GM04503 (cell line): ENCODE measurements at regions not wholly inside any gene's neighbourhood (a gene's known extent, or its start where the extent isn't known, plus 50 kb on each side); places are given as distances from the start of the nearest gene placed in this dataset.

Experiments used
- DNase-seq: peaks from one replicate; pipeline ENCODE4 v3.0.0-alpha.2; 2012; ENCODE audit warnings: low read depth

DNA sequence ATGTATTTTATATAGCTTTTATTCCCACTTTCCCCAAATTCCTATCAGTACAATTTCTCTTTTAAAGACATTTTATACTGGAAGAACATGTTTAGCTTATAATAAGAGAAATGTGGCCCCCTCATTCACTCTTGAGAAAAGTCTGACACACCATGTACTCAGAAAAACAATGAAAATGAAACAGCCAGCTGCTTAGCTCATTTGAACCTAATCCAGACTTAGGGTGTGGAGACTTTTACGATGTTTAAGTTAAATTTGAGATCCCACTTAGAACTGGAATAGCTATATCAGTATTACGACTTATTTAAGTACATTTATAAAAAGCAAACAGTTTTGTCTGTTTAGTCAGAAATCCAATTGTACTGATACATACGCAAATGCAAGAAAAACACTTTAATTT, 252.3 kb upstream of the ARRDC4 start:
- no peak for DNase-seq

DNA sequence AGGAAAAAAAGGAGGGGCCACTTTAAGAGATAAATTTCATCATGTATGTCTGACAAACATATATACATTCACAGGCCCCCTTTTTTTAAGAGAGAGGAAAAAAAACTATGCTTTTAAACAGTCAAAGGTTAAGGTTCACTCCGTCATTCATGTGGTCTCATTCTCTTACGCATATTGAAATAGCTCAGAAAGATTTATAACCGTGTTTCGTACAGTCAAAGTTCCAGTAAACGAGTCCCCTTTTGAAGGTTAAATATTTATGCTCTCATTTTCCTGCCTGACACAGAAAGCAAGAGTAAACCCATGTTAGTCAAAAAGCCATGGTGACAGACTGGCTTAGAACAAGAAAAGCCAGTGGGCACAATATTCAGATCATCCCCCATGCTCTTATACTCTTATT, 248.0 kb upstream of the ARRDC4 start:
- DNase-seq: no peak

DNA sequence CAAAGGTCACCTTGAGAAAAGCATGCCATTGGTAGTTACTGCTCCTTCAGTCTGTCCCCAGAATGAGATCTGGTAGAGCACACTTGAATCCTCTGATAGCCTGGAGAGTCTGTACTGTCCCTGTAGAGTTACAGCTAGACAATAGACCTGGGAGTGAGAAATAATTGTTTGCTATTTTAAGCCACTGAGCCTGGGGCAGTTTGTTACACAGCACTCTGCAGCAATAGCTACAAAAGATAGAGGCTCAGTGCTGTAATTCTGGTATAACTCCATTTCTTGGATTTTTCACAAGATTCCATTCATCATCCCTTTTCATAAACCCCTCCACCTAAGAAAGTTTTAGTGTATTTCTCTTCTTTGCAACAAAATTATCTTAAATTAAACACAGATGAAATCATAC, 242.7 kb upstream of the ARRDC4 start:
- DNase-seq: no peak

DNA sequence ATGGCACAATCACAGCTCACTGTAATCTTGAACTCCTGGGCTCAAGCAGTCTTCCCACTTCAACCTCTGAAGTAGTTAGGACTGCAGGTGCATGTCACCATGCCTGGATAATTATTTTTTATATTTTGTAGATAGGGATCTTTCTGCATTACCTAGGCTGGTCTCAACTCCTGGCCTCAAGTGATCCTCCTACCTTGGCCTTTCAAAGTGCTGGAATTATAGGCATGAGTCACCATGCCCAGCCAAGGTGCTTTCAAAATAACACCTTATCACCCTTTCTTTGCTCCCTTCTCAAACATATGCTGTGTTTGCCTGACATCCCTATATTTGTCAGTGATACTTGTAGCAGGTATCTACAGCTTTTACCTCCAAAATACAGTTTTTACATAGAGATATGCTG, 242.0 kb upstream of the ARRDC4 start:
- no peak for DNase-seq

DNA sequence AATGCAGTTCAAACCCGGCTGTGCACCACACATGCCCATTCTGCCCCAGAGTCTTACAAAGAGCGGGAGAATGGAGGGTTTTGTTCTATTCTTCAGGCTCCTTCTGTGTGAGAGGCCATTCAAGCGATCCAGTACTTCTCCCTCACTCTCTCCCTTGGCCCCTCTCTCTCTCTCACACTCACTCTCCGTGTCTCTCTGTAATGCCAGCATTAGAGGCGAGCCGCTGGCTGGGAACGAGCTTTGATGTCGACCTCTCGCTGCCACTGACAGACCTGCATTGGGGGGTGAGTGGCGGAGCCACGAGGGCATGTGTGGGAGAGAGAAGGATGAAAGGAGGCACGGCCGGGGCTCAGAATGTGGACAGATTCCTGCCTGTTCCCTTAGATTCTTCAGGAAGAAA, 231.7 kb upstream of the ARRDC4 start:
- DNase-seq: no peak

DNA sequence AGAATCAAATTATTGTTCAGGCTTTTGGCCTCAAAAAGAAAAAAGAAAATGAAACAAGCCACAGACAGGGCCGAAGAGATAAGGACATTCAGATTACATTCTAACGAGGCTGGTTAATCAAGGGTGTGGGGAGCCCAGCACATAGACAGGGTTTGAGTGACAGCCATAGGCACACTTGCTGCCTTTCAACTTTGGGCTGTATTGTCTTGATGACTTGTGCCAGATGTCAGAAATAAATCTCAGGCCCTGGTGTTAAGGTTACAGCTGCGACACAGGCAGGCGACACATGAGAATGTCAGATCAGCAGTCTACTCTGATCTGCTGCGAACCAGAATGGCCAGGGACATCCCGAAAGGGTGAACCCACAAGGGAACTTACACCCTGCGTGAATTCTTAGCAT, 231.2 kb upstream of the ARRDC4 start:
- DNase-seq: no peak

DNA sequence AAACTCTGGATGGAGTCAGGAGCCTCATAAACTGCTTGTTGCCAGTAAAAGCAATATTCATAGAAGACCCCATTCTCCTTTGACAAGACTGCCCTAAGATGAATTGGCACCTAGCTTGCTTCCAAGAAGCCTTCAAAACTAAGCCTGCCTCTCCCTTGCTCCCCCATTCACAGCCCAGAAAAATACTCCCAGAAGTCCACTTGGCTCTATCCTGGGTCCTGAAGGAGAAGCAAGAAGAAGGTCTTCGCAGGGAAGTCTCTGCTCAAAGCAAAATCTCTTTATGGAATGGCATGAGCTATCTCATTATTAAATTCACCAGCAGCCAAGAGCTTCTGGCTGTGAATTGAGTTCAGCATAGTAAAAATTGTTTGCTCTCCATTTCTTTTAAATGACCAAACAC, 230.2 kb upstream of the ARRDC4 start:
- DNase-seq: no peak

DNA sequence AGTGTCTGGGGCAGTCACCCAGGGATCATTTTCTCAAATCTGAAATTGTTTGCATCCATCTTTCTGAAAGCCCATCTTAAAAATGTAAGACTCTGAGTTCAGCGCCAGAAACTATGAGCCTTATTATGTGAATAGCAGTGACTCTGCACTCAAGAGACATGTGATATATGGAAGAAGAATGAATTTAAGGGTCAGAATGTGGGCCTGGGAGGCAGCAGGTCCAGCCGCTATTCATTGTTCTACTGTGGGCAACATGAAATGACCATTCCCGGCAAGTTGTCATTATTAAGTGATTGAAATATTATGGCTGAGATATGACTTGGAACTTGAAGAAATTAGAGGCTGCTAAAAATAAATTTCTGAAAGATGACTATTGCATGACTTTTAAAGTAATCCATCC, 228.6 kb upstream of the ARRDC4 start:
- no peak for DNase-seq

DNA sequence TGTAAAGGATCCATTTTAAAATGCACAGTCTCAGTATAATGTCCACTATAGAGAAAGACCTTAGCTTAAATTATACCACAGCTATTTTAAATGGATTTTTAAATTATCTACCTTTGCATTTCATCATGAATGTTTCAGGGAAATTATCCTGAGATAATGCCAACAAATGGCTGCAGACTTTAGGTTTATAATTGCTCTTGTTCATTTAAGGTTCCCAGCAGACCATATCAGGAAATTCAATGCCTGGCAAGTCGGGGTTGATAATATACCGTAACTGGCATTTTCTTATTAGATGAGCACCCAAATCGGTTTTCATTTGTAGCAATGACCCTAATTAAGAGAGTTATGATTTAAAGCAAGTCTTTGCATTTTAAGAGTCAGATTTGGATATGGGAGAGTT, 227.1 kb upstream of the ARRDC4 start:
- DNase-seq: no peak

DNA sequence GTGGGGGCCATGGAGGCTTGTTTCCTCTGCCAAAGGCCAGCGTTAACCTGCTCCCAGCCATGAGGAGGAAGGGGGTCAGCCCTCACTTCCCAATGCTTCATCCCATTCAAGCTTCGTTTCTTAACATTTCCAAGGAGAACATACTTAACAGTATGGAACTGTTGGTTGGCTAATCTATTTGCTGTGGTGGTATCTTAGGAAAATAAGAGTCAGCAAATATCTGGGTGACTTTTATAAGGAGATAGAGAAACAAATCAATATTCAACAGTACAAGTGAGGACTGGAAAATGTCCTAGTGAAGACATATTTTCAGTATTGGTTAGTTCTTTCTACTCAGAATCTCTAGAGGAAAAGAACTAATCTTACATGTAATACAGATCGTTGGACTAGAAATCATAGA, 223.8 kb upstream of the ARRDC4 start:
- no peak for DNase-seq

DNA sequence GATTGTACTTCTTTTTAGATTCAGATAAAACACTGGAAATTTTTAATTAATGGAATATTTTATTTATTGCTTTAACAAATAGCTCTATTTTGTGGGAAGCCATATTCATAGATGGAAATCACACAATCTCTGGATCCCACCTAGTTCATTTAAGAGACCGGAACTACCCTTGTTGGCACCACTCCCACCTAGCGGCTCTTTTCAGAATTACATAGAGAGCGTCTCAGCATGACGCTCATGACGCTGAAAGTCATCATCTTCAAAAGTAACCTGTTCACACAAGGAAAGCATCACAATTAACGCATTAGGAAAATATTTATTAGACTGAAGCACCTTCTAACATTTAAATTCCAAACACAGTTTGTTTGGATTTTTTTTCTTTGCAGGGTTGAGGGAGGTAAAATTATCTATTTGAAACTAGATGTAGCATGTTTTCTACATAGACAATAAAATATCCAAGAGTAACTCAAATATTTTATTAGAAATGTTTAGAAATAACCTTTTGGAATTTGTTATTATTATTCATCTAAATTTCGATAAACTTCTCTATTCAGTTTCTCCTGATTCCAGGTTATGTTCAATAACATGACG, 214.9 kb upstream of the ARRDC4 start:
- DNase-seq: no peak

DNA sequence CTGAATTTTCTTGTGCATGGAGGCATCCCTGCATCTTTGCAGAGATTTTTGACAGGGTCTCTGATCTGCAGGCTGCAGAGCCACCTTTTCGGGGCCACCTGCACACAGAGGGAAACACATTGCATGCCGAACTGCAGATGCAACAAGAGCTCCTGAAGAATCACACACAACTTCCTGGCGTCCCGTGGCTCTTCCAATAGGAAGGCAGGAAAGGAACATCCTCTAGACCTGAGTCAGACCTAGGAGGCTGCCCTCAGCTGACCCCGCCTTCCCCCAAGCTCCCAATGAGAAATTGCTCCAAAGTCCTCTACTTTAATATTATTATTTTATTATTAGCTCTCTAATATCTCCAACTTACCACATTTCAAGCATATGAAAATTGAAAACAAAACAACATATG, 213.2 kb upstream of the ARRDC4 start:
- no peak for DNase-seq

DNA sequence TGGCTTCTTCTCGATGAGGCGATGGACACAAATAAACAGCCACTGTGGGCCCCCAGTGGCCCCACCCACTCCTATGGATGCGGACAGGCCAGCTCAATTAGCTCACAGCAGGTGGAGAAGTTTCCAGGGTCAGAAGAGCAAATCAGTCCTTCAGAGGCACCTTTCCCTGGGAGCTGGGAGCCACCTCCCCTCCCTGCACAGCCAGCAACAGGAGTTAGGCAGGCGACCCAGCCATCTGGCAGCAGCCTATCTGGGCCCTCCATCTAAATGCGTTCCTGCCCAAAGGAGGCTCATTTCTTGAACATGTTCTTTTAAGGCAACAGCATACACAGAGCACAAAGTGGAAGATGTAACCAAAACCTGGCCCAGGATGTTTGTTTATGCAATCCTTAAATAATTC, 211.9 kb upstream of the ARRDC4 start:
- no peak for DNase-seq

DNA sequence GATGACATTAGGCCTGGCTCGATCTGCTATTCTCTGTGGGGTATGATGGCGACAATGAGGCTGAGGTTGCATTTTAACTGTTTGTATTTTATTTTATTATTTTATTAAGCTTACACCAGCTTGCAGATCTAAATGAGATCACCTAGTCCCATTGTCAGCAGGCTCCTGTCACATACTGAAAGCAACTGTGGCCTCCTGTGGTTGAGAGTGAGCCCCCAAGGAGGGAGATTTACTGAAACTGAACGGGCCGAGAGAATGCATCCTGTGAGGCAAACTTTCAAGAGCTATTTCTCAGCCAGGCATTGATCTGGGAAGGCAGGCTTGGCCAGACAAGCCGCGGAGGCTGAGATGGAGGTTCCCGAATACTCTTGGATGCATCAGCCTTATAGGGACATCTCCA, 210.4 kb upstream of the ARRDC4 start:
- DNase-seq: no peak

DNA sequence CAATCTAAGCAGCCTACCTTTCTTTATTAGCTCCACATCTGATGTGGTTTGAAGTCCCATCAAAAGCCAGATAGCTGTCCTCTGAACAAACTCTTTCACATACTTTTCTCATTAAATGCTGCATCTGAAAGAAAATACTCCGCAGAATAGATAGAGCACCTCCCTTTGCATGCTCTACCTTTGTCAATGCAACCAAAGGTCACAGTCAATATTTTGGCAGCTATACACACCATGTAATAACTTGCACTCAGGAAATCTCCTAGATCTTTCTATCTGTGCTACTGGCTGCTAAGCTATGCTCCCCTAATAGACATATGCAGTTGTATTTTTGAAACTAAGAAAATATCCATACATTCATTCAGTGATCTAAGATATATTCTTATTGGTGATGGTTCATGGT, 204.8 kb upstream of the ARRDC4 start:
- DNase-seq: no peak

DNA sequence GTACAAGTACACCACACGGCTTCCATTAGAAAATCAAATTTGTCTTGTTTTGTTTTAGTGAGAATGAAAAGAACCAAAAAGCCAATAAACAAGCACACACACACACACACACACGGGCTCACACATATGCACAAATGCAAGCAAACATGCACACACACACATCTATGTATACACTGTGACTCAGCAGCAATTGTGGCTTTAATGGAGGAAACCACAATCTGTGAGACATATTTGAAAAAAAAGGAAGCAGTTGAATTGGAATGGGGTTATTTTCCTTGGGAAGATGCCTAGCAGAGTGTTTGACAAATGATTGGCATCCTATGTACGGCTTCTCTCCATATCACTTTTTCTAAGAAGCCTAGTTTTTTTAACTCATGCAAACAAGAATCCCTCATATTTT, 201.1 kb upstream of the ARRDC4 start:
- DNase-seq: no peak

DNA sequence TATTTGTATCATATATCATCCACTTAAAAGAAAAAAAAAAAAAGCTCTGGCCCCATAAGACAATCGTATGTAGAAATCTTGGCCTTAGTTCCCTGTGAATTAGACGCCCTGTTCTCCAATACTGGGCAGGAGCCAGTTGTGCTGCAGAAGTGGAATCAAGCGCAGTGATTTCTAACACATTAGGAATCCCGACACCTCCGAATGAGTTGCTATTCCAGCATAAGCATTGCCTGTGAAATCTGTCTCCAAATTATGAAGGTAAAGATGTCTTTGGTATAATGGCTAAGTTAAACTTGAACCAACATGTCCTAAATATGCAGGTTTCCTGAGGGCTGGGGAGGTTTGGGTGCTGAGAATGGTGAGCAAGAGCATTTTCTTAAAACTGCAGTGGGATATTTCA, 199.4 kb upstream of the ARRDC4 start:
- DNase-seq: no peak

DNA sequence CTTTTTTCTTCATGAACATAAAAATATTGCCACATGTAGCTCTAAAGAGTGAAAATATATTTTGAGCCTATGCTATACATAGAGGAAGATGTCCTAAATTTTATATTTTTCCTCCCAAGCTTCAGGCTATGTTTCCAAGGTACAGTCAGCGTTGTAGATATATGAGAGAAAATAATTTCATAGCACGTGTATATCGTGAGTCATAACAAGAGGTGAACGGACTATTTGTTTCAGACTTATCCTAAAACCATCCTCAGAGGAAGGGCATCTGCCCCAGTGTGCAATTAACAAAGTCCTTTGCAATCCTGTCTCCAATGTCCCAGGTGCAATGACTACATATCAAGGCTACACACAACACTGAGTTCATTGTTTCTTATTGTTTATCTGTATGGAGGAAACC, 177.3 kb upstream of the ARRDC4 start:
- no peak for DNase-seq

DNA sequence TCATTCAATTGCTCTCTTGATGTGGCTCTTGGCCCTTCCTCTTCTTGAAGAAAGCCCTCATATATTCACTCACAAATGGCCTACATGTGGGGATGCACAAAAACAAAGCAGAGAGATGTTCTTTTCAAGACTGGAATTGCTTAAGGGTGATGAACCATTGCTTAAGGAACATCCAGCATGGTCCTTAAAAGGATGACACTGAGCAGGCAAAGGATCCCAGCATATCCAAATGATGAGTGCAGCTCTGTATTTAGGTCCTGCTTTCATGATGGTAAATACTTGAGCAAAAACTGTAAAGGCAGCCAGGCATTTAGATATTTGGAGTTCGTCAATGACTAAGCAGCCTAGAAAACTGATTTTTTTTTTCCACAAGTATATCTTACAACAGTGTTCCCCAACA, 173.8 kb upstream of the ARRDC4 start:
- no peak for DNase-seq

DNA sequence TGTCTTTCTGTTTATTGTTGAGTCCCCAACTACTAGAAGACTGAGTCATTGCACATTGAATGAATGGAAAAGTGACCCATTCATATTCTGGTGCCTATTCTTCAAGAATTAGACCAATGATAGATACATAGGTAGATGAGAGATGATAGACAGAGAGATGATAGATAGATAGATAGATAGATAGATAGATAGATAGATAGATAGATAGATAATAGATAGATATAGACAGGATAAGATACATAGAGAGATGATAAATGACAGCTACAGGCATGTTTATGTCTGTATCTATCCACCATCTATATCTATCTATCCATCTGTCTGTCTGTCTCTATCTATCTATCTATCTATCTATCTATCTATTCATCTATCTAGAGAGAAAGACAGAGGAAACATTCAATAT, 170.3 kb upstream of the ARRDC4 start:
- DNase-seq: no peak

DNA sequence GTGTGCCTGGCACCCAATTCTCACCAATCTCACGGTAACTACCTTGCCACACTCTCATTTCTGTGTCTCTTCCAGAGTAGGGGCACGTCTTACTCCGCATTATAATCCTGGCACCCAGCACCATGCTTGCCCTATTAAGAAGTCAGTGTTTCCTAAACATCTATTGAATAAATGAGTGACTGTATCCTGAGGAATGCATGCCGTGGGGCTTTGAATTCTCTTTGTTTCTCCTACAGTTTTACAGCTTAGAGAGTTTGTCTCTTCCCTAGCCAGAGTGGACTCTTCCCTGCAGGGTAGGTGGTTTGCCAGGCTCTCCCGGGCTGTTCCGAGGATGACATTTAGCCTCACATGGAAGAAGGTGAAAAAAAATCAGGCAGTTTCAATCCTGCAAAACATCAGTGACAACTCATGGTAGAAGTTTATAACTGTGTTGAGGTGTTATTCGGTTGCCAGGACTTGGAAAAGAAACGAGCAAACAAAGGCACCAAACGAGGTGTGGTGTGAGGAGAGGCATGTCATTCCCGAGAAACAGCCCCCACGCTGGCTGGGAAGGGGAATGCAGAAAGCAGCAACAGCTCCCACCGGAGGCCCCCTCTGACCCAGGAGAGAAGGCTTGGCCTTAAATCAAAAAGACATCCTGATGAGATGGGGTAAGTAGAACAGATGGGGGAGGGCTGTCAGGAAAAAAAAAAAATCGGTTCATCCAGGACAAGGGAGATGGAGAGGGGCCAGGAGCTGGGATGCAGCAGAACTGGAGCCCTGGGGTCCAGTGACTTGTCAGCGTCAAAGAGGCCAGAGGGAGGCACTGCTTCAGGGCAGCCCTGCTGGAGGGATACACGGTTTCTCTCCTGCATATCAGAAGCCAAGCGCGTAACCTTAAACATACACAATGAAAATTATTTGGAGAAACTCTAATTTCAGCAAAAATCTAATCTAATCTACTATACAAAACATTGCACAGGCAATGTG, 168.4 kb upstream of the ARRDC4 start:
- DNase-seq: no peak

DNA sequence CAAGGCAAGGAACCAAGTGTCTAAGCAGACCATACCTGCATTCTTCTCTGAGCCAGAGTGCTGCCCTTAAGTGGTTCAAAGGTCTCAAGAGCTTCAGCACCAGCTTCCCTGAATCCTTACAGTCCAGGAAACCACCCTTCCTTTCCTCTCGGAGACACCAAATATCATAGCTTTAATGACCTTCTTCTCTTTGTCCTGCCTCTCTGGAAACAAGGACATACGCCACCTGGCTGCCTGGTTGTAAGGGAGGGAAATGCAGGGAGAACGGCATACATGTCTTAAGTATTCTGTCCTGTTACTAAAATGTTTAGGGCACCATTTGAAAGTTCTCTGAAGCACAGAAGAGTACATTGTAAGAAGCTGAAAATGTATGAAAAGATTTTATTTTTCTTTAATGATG, 155.6 kb upstream of the ARRDC4 start:
- no peak for DNase-seq

DNA sequence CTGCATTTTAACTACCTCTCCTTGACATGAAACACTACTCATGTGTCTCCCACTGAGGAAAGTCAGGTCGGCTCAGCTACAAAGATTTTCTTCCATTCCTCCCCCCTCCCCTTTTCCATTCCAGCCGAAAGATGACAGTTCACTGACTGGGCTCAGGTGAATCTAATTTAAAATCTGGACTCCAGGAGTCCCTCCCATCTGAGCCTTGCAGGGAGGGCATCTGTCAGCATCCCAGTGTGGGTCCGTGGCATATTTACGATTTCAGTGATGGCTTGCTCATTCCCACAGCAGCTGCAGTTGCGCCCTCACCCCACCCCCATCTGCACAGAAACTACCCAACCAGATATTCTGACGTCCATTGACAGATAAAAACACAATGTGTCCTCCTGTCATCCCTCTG, 153.7 kb upstream of the ARRDC4 start:
- DNase-seq: no peak

DNA sequence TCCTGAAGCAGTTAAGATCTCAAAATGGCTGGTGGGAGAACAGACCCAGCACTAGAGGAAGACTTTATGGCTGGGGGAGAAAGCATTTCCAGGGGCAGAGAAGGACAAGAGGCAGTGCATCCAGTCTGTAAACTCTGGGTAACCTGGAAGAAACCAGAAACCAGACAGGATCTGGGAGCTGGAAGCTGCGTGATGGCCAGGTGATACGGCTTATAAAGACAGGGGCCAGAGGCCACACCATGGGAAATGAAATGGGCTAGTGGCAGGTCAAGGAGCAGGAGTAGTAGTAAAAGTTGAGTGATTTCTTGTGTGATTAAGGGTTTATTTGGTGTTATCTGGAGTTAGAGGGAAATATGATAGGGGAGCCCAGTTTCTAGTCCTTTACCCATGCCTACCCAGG, 144.7 kb upstream of the ARRDC4 start:
- no peak for DNase-seq
